GM12892 (cell line): ENCODE measurements at regions not wholly inside any gene's neighbourhood (a gene's known extent, or its start where the extent isn't known, plus 50 kb on each side); places are given as distances from the start of the nearest gene placed in this dataset.

Source experiments
- POLR2A ChIP-seq: IDR thresholded peaks from 2 replicates; pipeline ENCODE4 v1.6.1; 2011; ENCODE audit warnings: low read depth, low read length, control low read depth
- POLR2AphosphoS5 ChIP-seq: IDR thresholded peaks from 2 replicates; pipeline ENCODE4 v1.6.1; 2011; ENCODE audit warnings: low read depth, low read length, control low read depth
- TAF1 ChIP-seq: IDR thresholded peaks from 2 replicates; pipeline ENCODE4 v1.6.1; 2011; ENCODE audit warnings: low read depth, mild to moderate bottlenecking, control low read depth, low read length, borderline replicate concordance

DNA sequence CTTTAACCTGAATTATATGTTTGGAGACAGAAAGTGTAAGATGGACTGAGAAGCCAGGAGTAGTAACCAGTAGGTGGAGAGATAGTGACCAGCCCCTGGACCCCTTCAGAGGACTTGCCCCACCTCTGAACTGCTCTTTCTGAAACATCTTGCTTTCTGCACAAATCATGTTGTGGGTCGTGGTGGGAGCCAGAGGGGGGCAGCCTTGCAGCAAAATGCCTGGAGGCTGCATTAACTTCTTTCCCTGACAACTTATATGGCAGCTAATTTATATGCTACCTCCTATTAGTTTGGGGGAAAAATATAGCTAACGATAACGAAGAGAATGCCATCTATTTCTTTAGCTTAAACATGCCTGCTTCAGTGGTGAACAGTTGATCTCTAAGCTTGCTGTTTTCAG lies 859.8 kb downstream of the MAFB start:
- TF ChIP-seq POLR2AphosphoS5 (no peak), POLR2A (no peak), TAF1 (no peak)
